DMS 273 (cell line): ENCODE measurements at regions not wholly inside any gene's neighbourhood (a gene's known extent, or its start where the extent isn't known, plus 50 kb on each side); places are given as distances from the start of the nearest gene placed in this dataset.
"Not testable (repeated sequence)": the region's sequence is repeated elsewhere in the genome, so short reads cannot be mapped to it uniquely, and the experiment has no call there.

Experiments used
- DNase-seq: peaks from one replicate; lab custom pipeline; 2025; ENCODE audit not compliant: unreplicated experiment; lab: John Stamatoyannopoulos, UW

DNA sequence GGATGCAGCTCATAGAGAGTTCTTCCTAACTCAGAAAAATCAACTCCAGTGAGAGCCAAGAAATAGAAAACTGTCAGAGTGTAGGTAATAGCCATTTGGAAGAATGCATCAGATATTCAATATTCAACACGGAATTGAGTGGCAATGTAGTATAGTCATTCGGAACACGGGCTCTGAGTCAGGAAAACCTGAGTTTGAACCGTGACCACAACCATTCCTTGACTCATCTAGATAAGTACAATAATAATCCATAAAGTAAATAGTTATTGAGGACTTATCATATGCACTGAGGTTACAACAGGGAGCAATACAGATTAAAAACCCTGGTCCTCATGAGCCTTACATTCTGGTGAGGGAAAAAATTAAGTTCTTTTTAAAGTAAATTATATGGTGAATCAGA is 62.6 kb upstream of the PHF21A start:
- no peak for DNase-seq

GRCh38 chr11:46181843-46182424 is 60.7 kb upstream of the PHF21A start:
- no peak for DNase-seq

DNA sequence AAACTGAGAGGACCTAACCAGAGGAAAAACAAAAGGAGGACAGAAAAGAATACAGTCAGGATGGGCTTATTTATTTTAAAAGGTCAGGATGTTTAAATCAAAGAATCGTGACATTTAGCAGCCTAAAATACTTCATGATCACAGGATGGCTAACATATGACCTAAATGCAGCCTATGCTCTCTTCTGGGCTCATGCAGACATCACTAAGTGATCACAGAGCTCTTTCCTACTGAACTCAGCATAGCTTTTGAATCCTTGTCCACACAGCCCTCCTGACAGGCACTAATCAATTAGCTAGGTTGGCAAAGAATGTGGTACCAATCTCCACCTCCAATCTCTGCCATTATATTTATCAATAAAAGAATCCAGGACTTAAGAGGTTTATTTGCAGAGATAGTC is 60.1 kb upstream of the PHF21A start:
- no peak for DNase-seq

GRCh38 chr11:46180736-46181135 is 59.5 kb upstream of the PHF21A start:
- DNase-seq, result no peak

DNA sequence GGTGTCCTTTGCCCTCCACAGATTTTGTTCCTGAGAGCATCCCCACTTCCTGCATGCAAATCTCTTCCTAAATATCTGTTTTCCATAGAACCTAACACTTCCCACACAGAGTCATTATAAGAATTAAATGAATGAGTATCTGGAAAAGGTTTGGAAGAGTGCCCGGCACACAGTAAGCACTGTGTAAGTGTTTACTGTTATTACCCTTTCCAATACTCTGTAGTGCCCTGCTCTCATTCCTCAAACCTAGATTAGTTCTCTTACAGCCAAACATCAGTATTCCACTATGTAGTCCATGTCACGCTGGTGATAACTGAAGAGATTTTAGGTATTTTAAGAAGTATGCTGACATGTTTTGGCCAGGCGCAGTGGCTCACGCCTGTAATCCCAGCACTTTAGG is 57.3 kb upstream of the PHF21A start:
- no peak for DNase-seq

DNA sequence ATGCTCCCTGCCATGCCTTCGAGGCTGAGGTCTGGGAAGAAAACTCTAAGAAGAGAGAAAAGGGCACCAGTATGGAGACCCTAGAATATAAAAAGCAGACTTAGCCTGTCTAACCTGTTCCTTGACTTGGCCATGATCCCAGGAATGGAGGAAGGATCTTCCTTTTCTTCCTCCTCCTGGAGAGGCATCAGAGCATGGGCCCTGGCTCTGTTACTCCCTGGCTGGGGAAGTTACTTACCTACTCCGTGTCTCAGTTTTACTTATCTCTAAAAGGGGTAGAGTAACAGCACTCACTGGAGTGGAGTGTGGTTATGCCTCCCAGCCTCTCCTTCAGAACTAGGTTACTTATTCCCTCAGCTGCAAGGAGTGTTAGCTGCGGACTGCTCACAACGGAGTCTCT is 55.2 kb upstream of the PHF21A start:
- no peak for DNase-seq

GRCh38 chr11:46175401-46176002 is 54.2 kb upstream of the PHF21A start:
- no peak for DNase-seq

DNA sequence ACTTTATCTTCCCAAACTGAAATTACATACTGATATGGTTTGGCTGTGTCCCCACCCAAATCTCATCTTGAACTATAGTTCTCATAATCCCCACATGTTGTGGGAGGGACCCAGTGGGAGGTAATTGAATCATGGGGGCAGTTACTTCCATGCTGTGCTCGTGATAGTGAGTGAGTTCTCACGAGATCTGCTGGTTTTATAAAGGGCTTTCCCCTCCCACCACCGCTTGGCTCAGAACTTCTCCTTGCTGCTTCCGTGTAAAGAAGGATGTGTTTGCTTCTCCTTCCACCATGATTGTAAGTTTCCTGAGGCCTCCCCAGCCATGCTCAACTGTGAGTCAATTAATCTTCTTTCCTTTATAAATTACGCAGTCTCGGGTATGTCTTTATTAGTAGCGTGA is 50.4 kb upstream of the PHF21A start:
- not testable (repeated sequence) for DNase-seq
